OCI-LY7 (cell line): ENCODE measurements at regions not wholly inside any gene's neighbourhood (a gene's known extent, or its start where the extent isn't known, plus 50 kb on each side); places are given as distances from the start of the nearest gene placed in this dataset.

ENCODE experiments used
- BruUV-seq: library from RNA; stranded (reverse); fragments of 400-500 nt; replicated peaks from 2 replicates; lab custom pipeline; 2021; lab: Mats Ljungman, UMichigan
- CTCF ChIA-PET: fragments of 300-600 bp; sonication (Branson Sonifier 250); formaldehyde crosslinking; loops from one replicate; lab custom pipeline; 2022; ENCODE audit warnings: antibody characterized with exemption; ENCODE audit not compliant: unreplicated experiment; lab: Charles Lee
- POLR2A ChIA-PET: fragments of 300-600 bp; sonication (Branson Sonifier 250); formaldehyde crosslinking; loops from one replicate; lab custom pipeline; 2022; ENCODE audit warnings: antibody characterized with exemption; lab: Charles Lee
- DNase-seq: peaks from one replicate; pipeline ENCODE4 v3.0.0-alpha.2; 2015; ENCODE audit warnings: low spot score
- H2AFZ ChIP-seq: fragments of 200-600 bp; sonication (generic), shearing (Covaris generic); 2 replicates; pipeline ENCODE4 v1.6.1; 2014; ENCODE audit warnings: mild to moderate bottlenecking, antibody characterized with exemption, low read length, moderate library complexity
- H3K27ac ChIP-seq: fragments of 200-600 bp; sonication (generic); 2 replicates; pipeline ENCODE4 v1.5.1; 2014; ENCODE audit warnings: mixed run types, low read depth, mild to moderate bottlenecking, moderate library complexity, low read length, inconsistent platforms; ENCODE audit not compliant: poor library complexity, severe bottlenecking
- H3K36me3 ChIP-seq: fragments of 200-600 bp; sonication (generic); 2 replicates; pipeline ENCODE4 v1.6.1; 2014; ENCODE audit warnings: mild to moderate bottlenecking, antibody characterized with exemption, low read length, moderate library complexity, mixed read lengths; ENCODE audit not compliant: insufficient read depth
- H3K4me1 ChIP-seq: fragments of 200-600 bp; sonication (generic); 2 replicates; pipeline ENCODE4 v1.5.1; 2014; ENCODE audit warnings: mild to moderate bottlenecking, low read length; ENCODE audit not compliant: insufficient read depth, poor library complexity, severe bottlenecking
- H3K4me2 ChIP-seq: fragments of 200-600 bp; sonication (generic); 2 replicates; pipeline ENCODE4 v1.6.1; 2014; ENCODE audit warnings: mild to moderate bottlenecking, low read length
- H3K4me3 ChIP-seq: fragments of 200-600 bp; sonication (generic); 2 replicates; pipeline ENCODE4 v1.5.1; 2014; ENCODE audit warnings: mild to moderate bottlenecking, low read depth, low read length; ENCODE audit not compliant: poor library complexity, severe bottlenecking
- H3K79me2 ChIP-seq: fragments of 200-600 bp; sonication (generic); 2 replicates; pipeline ENCODE4 v1.6.1; 2016; ENCODE audit warnings: low read depth, mild to moderate bottlenecking, low read length, moderate library complexity, mixed read lengths; ENCODE audit not compliant: insufficient read depth
- H3K9me2 ChIP-seq: fragments of 200-600 bp; sonication (generic); 2 replicates; pipeline ENCODE4 v1.6.1; 2016; ENCODE audit warnings: mild to moderate bottlenecking, low read length, mixed read lengths; ENCODE audit not compliant: insufficient read depth
- H3K9me3 ChIP-seq: fragments of 200-600 bp; sonication (generic); 2 replicates; pipeline ENCODE4 v1.6.1; 2014; ENCODE audit warnings: mild to moderate bottlenecking, mixed run types, low read length, mixed read lengths
- H4K20me1 ChIP-seq: fragments of 200-600 bp; sonication (generic); 2 replicates; pipeline ENCODE4 v1.6.1; 2014; ENCODE audit warnings: mild to moderate bottlenecking, antibody characterized with exemption, low read length, moderate library complexity, mixed read lengths; ENCODE audit not compliant: insufficient read depth
- CTCF ChIP-seq: fragments of 200-600 bp; sonication (generic); conservative IDR thresholded peaks from 2 replicates; pipeline ENCODE4 v1.5.1; 2014; ENCODE audit warnings: mild to moderate bottlenecking, antibody characterized with exemption, low read length, moderate library complexity, mixed read lengths
- EZH2phosphoT487 ChIP-seq: fragments of 200-600 bp; sonication (generic); IDR thresholded peaks from 2 replicates; pipeline ENCODE4 v1.6.1; 2018; ENCODE audit warnings: low read depth, borderline replicate concordance, mild to moderate bottlenecking, mixed run types, antibody characterized with exemption, low read length, moderate library complexity, mixed read lengths
- intact Hi-C: fragments of 100-400 bp; cut with micrococcal nuclease; formaldehyde crosslinking; loops from one replicate; pipeline ENCODE4 v1.10.0; 2022; ENCODE audit not compliant: unreplicated experiment

- H3K36me3 ChIP-seq = no peaks in the 10 kb centered on the region
- no peak overlapping the region for H3K27ac ChIP-seq
- no peaks in the 10 kb centered on the region for H3K9me2 ChIP-seq
- H2AFZ ChIP-seq = no peak overlapping the region
- H3K4me2 ChIP-seq = no peak overlapping the region
- BruUV-seq = no TSS peak
- ChIA-PET CTCF (no interaction called here), POLR2A (interaction anchor here (0.6 to 1.1 kb wide), 3 partner anchors 16 to 38 kb away, joined by 3 read pairs; no protein-coding TSS in a partner anchor)
- H3K79me2 ChIP-seq = no peaks in the 10 kb centered on the region
- no peak for DNase-seq
- intact Hi-C loops = loop anchor here (10.0 kb wide), 1 partner anchor 62 kb away; no protein-coding TSS in a partner anchor
- H4K20me1 ChIP-seq = no peaks in the 10 kb centered on the region
- H3K9me3 ChIP-seq = no peaks in the 10 kb centered on the region
- no peaks in the 10 kb centered on the region for H3K4me1 ChIP-seq
- no peak for TF ChIP-seq CTCF
- no peak for TF ChIP-seq EZH2phosphoT487
- no peak overlapping the region for H3K4me3 ChIP-seq
These were observed 578.8 kb downstream of the CDH11 start for GRCh38 chr16:64543031-64543430.

DNA sequence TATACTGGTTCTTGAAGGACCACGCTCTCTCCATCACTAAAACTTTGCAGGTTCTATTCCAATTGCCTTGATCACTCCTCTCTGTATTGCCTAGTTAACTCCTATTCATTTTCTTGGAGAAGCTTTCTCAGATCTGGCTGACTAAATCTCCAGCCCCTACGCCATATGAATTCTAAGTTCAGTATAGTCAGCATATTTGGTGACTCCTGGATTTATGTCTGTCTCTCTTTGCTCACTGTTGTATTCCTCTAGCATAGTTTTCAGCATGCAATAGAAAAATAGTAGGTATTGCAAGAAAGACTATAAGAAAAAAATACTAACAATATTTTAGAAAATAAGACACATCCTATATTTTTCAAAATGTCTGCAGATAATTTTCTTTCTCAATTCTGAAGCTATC lies 579.7 kb downstream of the CDH11 start:
- no peak for TF ChIP-seq EZH2phosphoT487
- TF ChIP-seq CTCF = no peak
- H3K36me3 ChIP-seq = no peaks in the 10 kb centered on the region
- CTCF ChIA-PET = interaction anchor here (0.7 kb wide), 1 partner anchor 35 kb away, joined by 3 read pairs; no protein-coding TSS in a partner anchor
- H3K9me3 ChIP-seq = no peaks in the 10 kb centered on the region
- H3K4me2 ChIP-seq = no peak overlapping the region
- no peaks in the 10 kb centered on the region for H3K4me1 ChIP-seq
- H3K27ac ChIP-seq = no peak overlapping the region
- POLR2A ChIA-PET = no interaction called here
- no TSS peak for BruUV-seq
- H3K9me2 ChIP-seq = no peaks in the 10 kb centered on the region
- H3K79me2 ChIP-seq = no peaks in the 10 kb centered on the region
- no peak for DNase-seq
- no peaks in the 10 kb centered on the region for H4K20me1 ChIP-seq
- H2AFZ ChIP-seq = no peak overlapping the region
- intact Hi-C loops = loop anchor here (10.0 kb wide), 1 partner anchor 63 kb away; no protein-coding TSS in a partner anchor
- H3K4me3 ChIP-seq = no peak overlapping the region

DNA sequence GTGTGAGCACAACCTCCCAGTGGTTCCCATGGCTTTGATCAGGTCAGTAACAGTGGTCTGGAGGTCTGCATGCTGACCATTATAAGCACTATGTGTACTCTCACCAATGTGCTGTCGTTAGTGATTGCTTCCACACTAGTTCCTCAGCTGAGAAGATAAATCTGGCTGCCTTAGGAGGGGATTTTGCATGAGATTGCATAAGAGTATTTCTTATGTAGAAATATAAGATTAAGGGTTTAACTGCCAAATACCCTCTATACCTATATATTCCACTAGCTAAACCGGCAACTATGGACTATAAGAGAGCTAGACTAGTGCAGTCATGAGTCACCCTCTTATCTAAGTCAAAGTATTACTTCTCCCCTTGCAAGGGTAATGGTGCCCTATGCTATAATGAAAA lies 580.2 kb downstream of the CDH11 start:
- H3K79me2 ChIP-seq = no peaks in the 10 kb centered on the region
- POLR2A ChIA-PET = no interaction called here
- no peaks in the 10 kb centered on the region for H3K36me3 ChIP-seq
- no peaks in the 10 kb centered on the region for H3K9me3 ChIP-seq
- no TSS peak for BruUV-seq
- H3K27ac ChIP-seq = no peak overlapping the region
- no peak overlapping the region for H3K4me2 ChIP-seq
- CTCF ChIA-PET = interaction anchor here (0.7 kb wide), 1 partner anchor 34 kb away, joined by 3 read pairs; no protein-coding TSS in a partner anchor
- intact Hi-C loops = loop anchor here (10.0 kb wide), 1 partner anchor 63 kb away; no protein-coding TSS in a partner anchor
- TF ChIP-seq EZH2phosphoT487 (no peak), CTCF (no peak)
- no peaks in the 10 kb centered on the region for H3K9me2 ChIP-seq
- H4K20me1 ChIP-seq = no peaks in the 10 kb centered on the region
- H3K4me3 ChIP-seq = no peak overlapping the region
- DNase-seq = no peak
- no peaks in the 10 kb centered on the region for H3K4me1 ChIP-seq
- no peak overlapping the region for H2AFZ ChIP-seq
